ENCODE measurements at regions not wholly inside any gene's neighbourhood (a gene's known extent, or its start where the extent isn't known, plus 50 kb on each side); places are given as distances from the start of the nearest gene placed in this dataset.

DNA sequence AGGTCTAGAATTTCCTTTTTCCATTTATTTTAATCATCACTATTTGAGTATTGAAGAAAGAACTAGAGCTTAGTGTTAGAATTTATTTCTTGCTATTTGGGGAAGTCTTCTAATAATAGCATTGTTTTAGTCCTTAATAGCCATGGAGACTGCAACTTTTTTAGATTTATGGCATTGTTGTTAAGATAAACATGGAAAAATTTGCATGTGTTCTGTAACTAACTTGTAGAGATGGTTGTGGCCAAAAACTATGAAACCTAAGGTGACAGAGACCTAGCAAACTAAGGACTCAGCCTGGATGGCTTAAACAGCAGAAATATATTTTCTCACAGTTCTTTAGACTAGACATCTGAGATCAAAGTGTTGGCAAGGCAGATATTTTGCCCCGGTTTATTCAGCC is 246.4 kb downstream of the SPRY2 start:
- Mint-ChIP-seq H3K27me3 (ENCODE audit: low read depth) (0 out of 2 replicates have a peak, but pooled peaks cover 1% of the 10 kb centered on the region), H3K4me1 (peaks cover 9% of the 10 kb centered on the region in 2 experiments), H3K4me3 (no peak overlapping the region), H3K27ac (no peak overlapping the region), H3K36me3 (ENCODE audit: insufficient read depth in 1 of 3, low read depth in 3 of 3) (no peaks in the 10 kb centered on the region), H3K9me3 (peaks cover 0 to 2% of the 10 kb centered on the region in 2 experiments; a peak in 1 of 5 replicates)
- Histone ChIP-seq H4K5ac (ENCODE audit: insufficient read length, low read depth, low read length) (no peak overlapping the region), H3K27me3 (ENCODE audit: insufficient read depth, low read length) (no peaks in the 10 kb centered on the region), H3K79me1 (ENCODE audit: insufficient read depth, low read depth, low read length, poor library complexity, severe bottlenecking) (no peaks in the 10 kb centered on the region), H3K27ac (ENCODE audit: insufficient read length, low read depth, low read length) (no peak overlapping the region), H3K18ac (ENCODE audit: insufficient read length, low read depth, low read length) (no peak overlapping the region), H4K91ac (ENCODE audit: insufficient read length, low read depth, low read length) (no peak overlapping the region), H2BK5ac (ENCODE audit: insufficient read length, low read length) (no peak overlapping the region), H3K23me2 (ENCODE audit: insufficient read length, low read depth, low read length, poor library complexity, severe bottlenecking) (no peaks in the 10 kb centered on the region), H3K23ac (ENCODE audit: insufficient read length, low read depth, low read length) (no peak overlapping the region), H2BK20ac (ENCODE audit: low read depth, low read length, poor library complexity, severe bottlenecking) (no peak overlapping the region), H3K4me2 (ENCODE audit: insufficient read depth, insufficient read length, low read length) (no peak overlapping the region), H3K56ac (ENCODE audit: insufficient read length, low read depth, low read length) (no peak overlapping the region), H2BK15ac (ENCODE audit: low read depth, low read length) (no peak overlapping the region), H2AFZ (ENCODE audit: low read length) (no peak overlapping the region), H3K4me1 (ENCODE audit: insufficient read depth, low read length) (no peaks in the 10 kb centered on the region; the same call in 1 of the 2 replicates), H2BK12ac (ENCODE audit: insufficient read length, low read depth, low read length) (no peak overlapping the region), H3K9ac (ENCODE audit: extremely low read depth, insufficient read length, low read length) (no peak overlapping the region), H3K79me2 (ENCODE audit: insufficient read depth, low read length) (no peaks in the 10 kb centered on the region), H3K4ac (ENCODE audit: low read depth, low read length) (no peak overlapping the region), H3K9me3 (ENCODE audit: control insufficient read depth, low read depth, low read length) (no peaks in the 10 kb centered on the region), H3T11ph (ENCODE audit: low read length) (no peak overlapping the region), H3K14ac (ENCODE audit: insufficient read depth, low read length) (no peak overlapping the region), H2AK5ac (ENCODE audit: insufficient read length, low read length) (no peak overlapping the region), H4K20me1 (ENCODE audit: control insufficient read depth, insufficient read depth, insufficient read length) (no peaks in the 10 kb centered on the region), H4K8ac (replicated peaks; ENCODE audit: insufficient read length, low read depth, low read length) (no peak overlapping the region), H2BK120ac (ENCODE audit: low read depth, low read length, poor library complexity, severe bottlenecking) (no peak overlapping the region)
- WGBS (ENCODE audit: extremely low coverage, insufficient read length, low lambda C conversion rate), result no CpG with 5 or more reads among the region's 1 CpG
- DNase-seq, result no peak
- TF ChIP-seq, protein P1, sequence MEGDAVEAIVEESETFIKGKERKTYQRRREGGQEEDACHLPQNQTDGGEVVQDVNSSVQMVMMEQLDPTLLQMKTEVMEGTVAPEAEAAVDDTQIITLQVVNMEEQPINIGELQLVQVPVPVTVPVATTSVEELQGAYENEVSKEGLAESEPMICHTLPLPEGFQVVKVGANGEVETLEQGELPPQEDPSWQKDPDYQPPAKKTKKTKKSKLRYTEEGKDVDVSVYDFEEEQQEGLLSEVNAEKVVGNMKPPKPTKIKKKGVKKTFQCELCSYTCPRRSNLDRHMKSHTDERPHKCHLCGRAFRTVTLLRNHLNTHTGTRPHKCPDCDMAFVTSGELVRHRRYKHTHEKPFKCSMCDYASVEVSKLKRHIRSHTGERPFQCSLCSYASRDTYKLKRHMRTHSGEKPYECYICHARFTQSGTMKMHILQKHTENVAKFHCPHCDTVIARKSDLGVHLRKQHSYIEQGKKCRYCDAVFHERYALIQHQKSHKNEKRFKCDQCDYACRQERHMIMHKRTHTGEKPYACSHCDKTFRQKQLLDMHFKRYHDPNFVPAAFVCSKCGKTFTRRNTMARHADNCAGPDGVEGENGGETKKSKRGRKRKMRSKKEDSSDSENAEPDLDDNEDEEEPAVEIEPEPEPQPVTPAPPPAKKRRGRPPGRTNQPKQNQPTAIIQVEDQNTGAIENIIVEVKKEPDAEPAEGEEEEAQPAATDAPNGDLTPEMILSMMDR (conservative IDR thresholded peaks at IDR 0.05), result no peak
